MM.1S (cell line): ENCODE measurements at regions not wholly inside any gene's neighbourhood (a gene's known extent, or its start where the extent isn't known, plus 50 kb on each side); places are given as distances from the start of the nearest gene placed in this dataset.

ENCODE experiments used
- DNase-seq: peaks from one replicate; pipeline ENCODE4 v3.0.0-alpha.2; 2015
- H2AFZ ChIP-seq: fragments of 300-600 bp; sonication (generic); 2 replicates; pipeline ENCODE4 v1.6.0; 2016; ENCODE audit warnings: antibody characterized with exemption, low read length
- H3F3A ChIP-seq: fragments of 300-600 bp; sonication (generic); 2 replicates; pipeline ENCODE4 v1.6.1; 2016; ENCODE audit warnings: mild to moderate bottlenecking, antibody characterized with exemption, low read length, moderate library complexity, mixed read lengths; ENCODE audit not compliant: insufficient read depth
- H3K27ac ChIP-seq: fragments of 300-600 bp; sonication (generic); 2 replicates; pipeline ENCODE4 v1.5.1; 2016; ENCODE audit warnings: mild to moderate bottlenecking, low read length
- H3K27me3 ChIP-seq: fragments of 300-600 bp; sonication (generic); replicated peaks from 2 replicates; pipeline ENCODE4 v1.6.0; 2016; ENCODE audit warnings: low read length; ENCODE audit not compliant: insufficient read depth
- H3K36me3 ChIP-seq: fragments of 300-600 bp; sonication (generic); replicated peaks from 2 replicates; pipeline ENCODE4 v1.6.1; 2016; ENCODE audit warnings: mild to moderate bottlenecking, low read length, mixed read lengths; ENCODE audit not compliant: insufficient read depth
- H3K4me1 ChIP-seq: fragments of 300-600 bp; sonication (generic); 2 replicates; pipeline ENCODE4 v1.6.1; 2016; ENCODE audit warnings: low read length, mixed read lengths
- H3K4me2 ChIP-seq: fragments of 300-600 bp; sonication (generic); 2 replicates; pipeline ENCODE4 v1.6.0; 2016; ENCODE audit warnings: low read depth, low read length
- H3K4me3 ChIP-seq: fragments of 300-600 bp; sonication (generic); 2 replicates; pipeline ENCODE4 v1.5.1; 2016; ENCODE audit warnings: low read length, mixed read lengths
- H3K79me2 ChIP-seq: fragments of 300-600 bp; sonication (generic); 2 replicates; pipeline ENCODE4 v1.6.1; 2016; ENCODE audit warnings: mixed run types, low read length, mixed read lengths
- H3K9ac ChIP-seq: fragments of 300-600 bp; sonication (generic); 2 replicates; pipeline ENCODE4 v1.6.1; 2016; ENCODE audit warnings: low read length, mixed read lengths
- H3K9me2 ChIP-seq: fragments of 300-600 bp; sonication (generic); replicated peaks from 2 replicates; pipeline ENCODE4 v1.6.1; 2016; ENCODE audit warnings: mild to moderate bottlenecking, low read length, mixed read lengths; ENCODE audit not compliant: insufficient read depth
- H3K9me3 ChIP-seq: fragments of 300-600 bp; sonication (generic); replicated peaks from 2 replicates; pipeline ENCODE4 v1.6.1; 2016; ENCODE audit warnings: mild to moderate bottlenecking, low read length, mixed read lengths; ENCODE audit not compliant: insufficient read depth
- H4K20me1 ChIP-seq: fragments of 300-600 bp; sonication (generic); 2 replicates; pipeline ENCODE4 v1.6.1; 2016; ENCODE audit warnings: mild to moderate bottlenecking, low read length, moderate library complexity, mixed read lengths; ENCODE audit not compliant: insufficient read depth
- CTCF ChIP-seq: fragments of 300-600 bp; sonication (generic); IDR thresholded peaks from 2 replicates; pipeline ENCODE4 v1.5.1; 2016; ENCODE audit warnings: antibody characterized with exemption, low read length, mixed read lengths
- EZH2 ChIP-seq: fragments of 300-600 bp; sonication (generic); optimal IDR thresholded peaks from 2 replicates; pipeline ENCODE3; 2017; ENCODE audit warnings: low read depth, mild to moderate bottlenecking, antibody characterized with exemption, low read length, mixed read lengths
- EZH2phosphoT487 ChIP-seq: fragments of 300-600 bp; sonication (generic); IDR thresholded peaks from 2 replicates; pipeline ENCODE4 v1.6.1; 2018; ENCODE audit warnings: antibody characterized with exemption, low read length

- H3F3A ChIP-seq, result no peaks in the 10 kb centered on the region
- TF ChIP-seq EZH2 (no peak), EZH2phosphoT487 (no peak), CTCF (no peak)
- H3K9ac ChIP-seq, result no peak overlapping the region
- no peak overlapping the region for H3K27ac ChIP-seq
- peaks cover 10% of the 10 kb centered on the region; the same call in 1 of the 2 replicates for H3K4me1 ChIP-seq
- H3K9me2 ChIP-seq, result no peaks in the 10 kb centered on the region
- H3K27me3 ChIP-seq, result no peaks in the 10 kb centered on the region
- no peaks in the 10 kb centered on the region for H4K20me1 ChIP-seq
- DNase-seq, result no peak
- no peaks in the 10 kb centered on the region for H3K36me3 ChIP-seq
- H3K79me2 ChIP-seq, result no peaks in the 10 kb centered on the region
- H3K9me3 ChIP-seq, result no peaks in the 10 kb centered on the region
- H3K4me2 ChIP-seq, result peak overlapping the region; percentile 12
- no peak overlapping the region for H2AFZ ChIP-seq
- H3K4me3 ChIP-seq, result no peak overlapping the region
These were observed 102.7 kb upstream of the CD55 start for GRCh38 chr1:207218512-207219362.

GRCh38 chr1:207219979-207220889 is 101.2 kb upstream of the CD55 start:
- Histone ChIP-seq H2AFZ (no peak overlapping the region), H3K4me3 (no peak overlapping the region), H4K20me1 (no peaks in the 10 kb centered on the region), H3K9ac (no peak overlapping the region), H3F3A (no peaks in the 10 kb centered on the region), H3K9me3 (no peaks in the 10 kb centered on the region), H3K4me1 (peaks cover 10% of the 10 kb centered on the region; the same call in 1 of the 2 replicates), H3K27ac (no peak overlapping the region), H3K79me2 (no peaks in the 10 kb centered on the region), H3K36me3 (no peaks in the 10 kb centered on the region), H3K27me3 (no peaks in the 10 kb centered on the region), H3K9me2 (no peaks in the 10 kb centered on the region), H3K4me2 (no peak overlapping the region)
- TF ChIP-seq EZH2 (no peak), EZH2phosphoT487 (no peak), CTCF (no peak)
- DNase-seq, result no peak

GRCh38 chr1:207221934-207222351 is 99.5 kb upstream of the CD55 start:
- H2AFZ ChIP-seq, result no peak overlapping the region
- H3K36me3 ChIP-seq, result no peaks in the 10 kb centered on the region
- no peaks in the 10 kb centered on the region for H3K27me3 ChIP-seq
- H3K4me3 ChIP-seq, result no peak overlapping the region
- no peak for DNase-seq
- no peak overlapping the region for H3K27ac ChIP-seq
- TF ChIP-seq EZH2phosphoT487, result no peak
- no peak for TF ChIP-seq CTCF
- TF ChIP-seq EZH2, result no peak
- H3K9me2 ChIP-seq, result no peaks in the 10 kb centered on the region
- no peak overlapping the region for H3K9ac ChIP-seq
- H3K9me3 ChIP-seq, result no peaks in the 10 kb centered on the region
- H3K79me2 ChIP-seq, result no peaks in the 10 kb centered on the region
- H4K20me1 ChIP-seq, result no peaks in the 10 kb centered on the region
- H3F3A ChIP-seq, result no peaks in the 10 kb centered on the region
- H3K4me1 ChIP-seq, result peaks cover 10% of the 10 kb centered on the region; the same call in 1 of the 2 replicates
- H3K4me2 ChIP-seq, result no peak overlapping the region
